GM12874 (cell line): ENCODE measurements at regions not wholly inside any gene's neighbourhood (a gene's known extent, or its start where the extent isn't known, plus 50 kb on each side); places are given as distances from the start of the nearest gene placed in this dataset.

Source experiments
- TF ChIP-seq, protein P1 (sequence below): IDR thresholded peaks from 2 replicates; pipeline ENCODE4 v1.5.1; 2011; ENCODE audit warnings: low read depth, mild to moderate bottlenecking, control low read depth, low read length, moderate library complexity; ENCODE audit not compliant: insufficient read depth

DNA sequence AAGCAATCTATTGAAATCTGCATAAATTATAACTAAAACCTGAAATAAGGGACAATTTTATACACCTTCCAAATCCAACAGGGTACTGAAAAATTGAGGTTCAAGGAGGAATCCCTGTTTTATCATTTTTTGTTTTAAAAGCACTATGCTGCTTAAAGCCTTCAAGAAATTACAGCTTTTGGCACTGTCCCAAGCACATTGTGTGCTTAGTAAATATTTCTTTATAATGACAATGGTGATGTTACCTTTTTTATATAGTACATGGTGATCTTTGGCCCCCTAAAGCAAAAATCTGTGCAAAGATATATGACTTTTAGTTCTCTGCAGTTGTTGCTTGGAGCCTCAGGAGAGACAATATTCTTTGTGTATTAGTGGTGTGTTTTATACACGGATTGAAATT lies 71.6 kb upstream of the EFEMP1 start:
- TF ChIP-seq, protein P1, sequence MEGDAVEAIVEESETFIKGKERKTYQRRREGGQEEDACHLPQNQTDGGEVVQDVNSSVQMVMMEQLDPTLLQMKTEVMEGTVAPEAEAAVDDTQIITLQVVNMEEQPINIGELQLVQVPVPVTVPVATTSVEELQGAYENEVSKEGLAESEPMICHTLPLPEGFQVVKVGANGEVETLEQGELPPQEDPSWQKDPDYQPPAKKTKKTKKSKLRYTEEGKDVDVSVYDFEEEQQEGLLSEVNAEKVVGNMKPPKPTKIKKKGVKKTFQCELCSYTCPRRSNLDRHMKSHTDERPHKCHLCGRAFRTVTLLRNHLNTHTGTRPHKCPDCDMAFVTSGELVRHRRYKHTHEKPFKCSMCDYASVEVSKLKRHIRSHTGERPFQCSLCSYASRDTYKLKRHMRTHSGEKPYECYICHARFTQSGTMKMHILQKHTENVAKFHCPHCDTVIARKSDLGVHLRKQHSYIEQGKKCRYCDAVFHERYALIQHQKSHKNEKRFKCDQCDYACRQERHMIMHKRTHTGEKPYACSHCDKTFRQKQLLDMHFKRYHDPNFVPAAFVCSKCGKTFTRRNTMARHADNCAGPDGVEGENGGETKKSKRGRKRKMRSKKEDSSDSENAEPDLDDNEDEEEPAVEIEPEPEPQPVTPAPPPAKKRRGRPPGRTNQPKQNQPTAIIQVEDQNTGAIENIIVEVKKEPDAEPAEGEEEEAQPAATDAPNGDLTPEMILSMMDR: no peak

DNA sequence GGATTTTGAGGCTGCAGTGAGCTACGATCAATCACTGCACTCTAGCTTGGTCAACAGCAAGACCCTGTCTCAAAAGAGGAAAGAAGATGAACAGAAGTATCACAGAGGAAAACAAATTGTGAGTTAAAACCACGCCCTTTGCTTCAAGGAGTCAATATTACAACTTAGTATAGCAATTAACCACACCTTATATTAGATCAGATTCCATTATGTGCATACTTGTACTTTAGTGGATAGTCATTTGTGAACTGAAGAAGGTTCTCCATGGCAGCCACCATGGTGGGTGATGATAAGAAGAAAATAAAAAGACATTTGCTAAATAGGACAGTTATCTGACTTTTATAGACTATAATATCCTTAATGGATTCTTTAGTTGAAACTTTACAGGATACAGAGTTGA lies 72.3 kb upstream of the EFEMP1 start:
- TF ChIP-seq, protein P1: no peak

DNA sequence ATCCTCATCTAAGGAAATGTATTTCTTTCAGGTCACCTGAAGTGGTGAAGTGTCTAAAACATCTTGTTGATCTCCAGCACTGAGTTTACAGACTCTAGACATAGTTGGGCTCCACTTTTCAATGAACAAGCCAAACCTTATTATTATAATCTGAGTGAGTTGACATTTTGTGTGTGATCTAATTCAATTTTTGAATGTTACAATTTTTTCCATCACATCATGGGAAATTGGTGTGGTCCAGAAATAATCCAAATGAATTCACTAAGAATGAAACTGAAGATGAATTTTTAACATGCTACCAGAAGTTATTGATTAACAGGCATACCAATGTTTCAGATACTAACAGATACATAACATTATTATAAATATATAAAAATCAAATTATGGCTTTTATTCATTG lies 75.6 kb upstream of the EFEMP1 start:
- TF ChIP-seq, protein P1: no peak

DNA sequence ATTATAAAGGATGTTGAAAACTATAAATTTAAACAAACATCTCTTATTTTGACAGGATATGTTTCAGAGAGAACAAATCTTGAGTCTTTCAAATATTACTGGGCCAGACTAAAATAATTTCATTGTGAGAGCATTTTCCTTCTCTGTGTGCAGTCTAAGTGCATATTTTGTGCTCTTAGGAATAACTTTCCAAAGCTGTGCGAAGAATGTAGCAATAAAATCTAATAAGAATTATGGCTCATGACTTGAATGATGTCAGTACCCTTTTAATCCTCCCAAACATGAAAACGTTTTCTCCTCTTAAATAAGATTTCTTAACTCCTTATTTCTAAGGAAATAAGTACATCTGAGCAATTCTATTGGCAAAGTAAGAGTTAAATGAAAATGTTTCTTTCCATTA lies 76.2 kb upstream of the EFEMP1 start:
- TF ChIP-seq, protein P1: no peak

DNA sequence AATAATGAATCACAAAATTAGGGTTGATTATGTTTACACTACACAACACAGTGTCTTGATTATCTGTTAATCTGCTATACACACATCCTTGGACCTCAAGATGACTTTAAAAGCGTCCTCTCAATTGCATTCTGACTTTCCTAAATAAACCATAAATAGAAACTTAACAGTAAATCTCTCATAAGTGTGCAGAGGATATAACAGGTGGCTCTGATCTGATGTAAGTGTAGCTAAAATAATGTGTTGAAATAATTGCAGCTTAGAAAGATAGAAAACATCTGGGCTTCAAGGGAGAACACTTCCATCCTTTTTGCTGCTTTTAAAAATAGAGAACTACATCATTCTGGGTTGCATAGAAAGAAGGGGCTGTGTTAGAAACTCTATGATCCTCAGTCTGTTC lies 78.4 kb upstream of the EFEMP1 start:
- TF ChIP-seq, protein P1: no peak

DNA sequence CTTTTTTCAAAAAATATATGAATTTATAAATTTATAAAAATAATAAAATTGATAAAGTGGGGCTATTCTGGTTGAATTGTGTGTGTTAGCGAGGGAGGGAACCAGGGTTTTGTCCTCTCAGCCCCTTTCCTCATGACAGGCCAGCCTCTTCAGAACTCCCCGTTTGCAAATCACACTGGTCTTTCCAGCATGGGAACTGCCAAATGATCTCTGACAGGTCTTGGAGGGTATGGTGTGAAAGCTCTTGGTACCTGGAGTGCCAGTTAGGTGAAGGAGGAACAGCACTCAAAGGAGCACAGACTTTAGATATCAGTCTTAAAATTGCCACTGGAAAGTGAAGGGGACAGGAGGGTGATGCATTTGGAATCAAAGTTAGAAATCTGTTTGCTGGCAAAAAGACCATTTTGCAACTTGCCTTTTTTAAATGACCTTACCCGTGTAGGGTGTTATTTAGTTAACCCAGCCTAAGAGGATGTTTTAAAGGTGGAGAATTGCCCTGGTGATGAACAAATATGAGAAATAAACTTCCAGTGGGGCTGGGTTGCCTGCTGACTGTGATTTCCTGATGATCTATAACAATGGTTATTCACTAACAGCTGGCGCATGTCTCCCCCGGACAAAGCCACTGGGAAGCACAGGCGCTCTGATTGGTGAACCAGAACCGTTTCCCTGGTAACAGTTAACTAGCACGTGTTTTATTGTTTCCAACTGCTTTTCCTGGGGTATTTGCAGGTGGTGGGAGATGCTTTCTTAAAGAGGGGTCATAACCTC lies 85.3 kb upstream of the EFEMP1 start:
- TF ChIP-seq, protein P1: no peak

DNA sequence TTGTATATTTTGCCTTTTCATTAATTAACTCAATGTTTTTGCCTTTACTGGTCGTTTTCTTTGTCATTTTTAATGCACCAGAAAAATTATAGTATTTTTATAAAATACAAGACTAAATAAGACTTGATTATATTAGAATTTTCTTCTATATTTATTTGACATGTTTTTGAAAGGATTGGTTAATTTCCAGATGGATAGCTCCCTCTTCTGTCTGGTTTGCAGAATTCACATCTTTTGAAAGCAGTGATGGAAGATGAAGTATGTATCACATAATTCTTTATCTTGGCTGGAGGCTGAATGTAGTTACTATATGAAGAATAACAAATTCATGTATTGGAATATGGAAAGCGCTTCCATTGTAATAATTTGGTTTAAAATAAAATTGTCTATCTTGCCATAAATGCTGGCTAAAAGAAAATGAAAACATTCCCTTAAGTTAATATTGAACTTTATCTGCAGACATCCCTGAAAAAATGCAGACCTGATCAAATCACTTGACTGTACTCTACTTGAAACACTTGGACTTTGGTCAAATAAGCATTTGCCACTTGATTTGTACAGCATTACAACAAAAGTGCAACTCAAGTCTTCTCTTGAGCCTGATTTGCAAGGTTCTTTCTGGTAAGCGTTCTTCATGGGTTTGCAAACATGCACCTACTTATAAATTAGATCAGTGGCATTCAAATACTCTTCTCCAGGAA lies 86.3 kb upstream of the EFEMP1 start:
- TF ChIP-seq, protein P1: peak; percentile 22; the same call in 1 of the 2 replicates
